ENCODE measurements at regions not wholly inside any gene's neighbourhood (a gene's known extent, or its start where the extent isn't known, plus 50 kb on each side); places are given as distances from the start of the nearest gene placed in this dataset.

GRCh38 chr3:159172473-159172872, 370.6 kb downstream of the MFSD1 start:
- H3K27me3 ChIP-seq (replicated peaks; ENCODE audit: control insufficient read depth, insufficient read depth, low read length): no peaks in the 10 kb centered on the region
- DNase-seq (ENCODE audit: low read depth): no peak
- no peaks in the 10 kb centered on the region for H3K9me3 ChIP-seq (ENCODE audit: control insufficient read depth, low read length)
- no peaks in the 10 kb centered on the region for H3K36me3 ChIP-seq (ENCODE audit: control insufficient read depth, insufficient read depth, low read length, severe bottlenecking)
- H3K4me1 ChIP-seq (ENCODE audit: control insufficient read depth, insufficient read depth, low read length): peaks cover 9% of the 10 kb centered on the region
- H3K9ac ChIP-seq (ENCODE audit: low read length): no peak overlapping the region
- H3K4me3 ChIP-seq (ENCODE audit: low read length): no peak overlapping the region

GRCh38 chr3:159174715-159175692, 373.1 kb downstream of the MFSD1 start:
- Histone ChIP-seq H3K4me1 (ENCODE audit: control insufficient read depth, insufficient read depth, low read length) (peaks cover 4% of the 10 kb centered on the region), H3K9ac (ENCODE audit: low read length) (no peak overlapping the region), H3K27me3 (replicated peaks; ENCODE audit: control insufficient read depth, insufficient read depth, low read length) (no peaks in the 10 kb centered on the region), H3K9me3 (ENCODE audit: control insufficient read depth, low read length) (no peaks in the 10 kb centered on the region), H3K4me3 (ENCODE audit: low read length) (no peak overlapping the region), H3K36me3 (ENCODE audit: control insufficient read depth, insufficient read depth, low read length, severe bottlenecking) (no peaks in the 10 kb centered on the region)
- no peak for DNase-seq (ENCODE audit: low read depth)

- DNase-seq (ENCODE audit: low read depth): no peak
- no peaks in the 10 kb centered on the region for H3K4me1 ChIP-seq (ENCODE audit: control insufficient read depth, insufficient read depth, low read length)
- H3K9me3 ChIP-seq (ENCODE audit: control insufficient read depth, low read length): no peaks in the 10 kb centered on the region
- H3K9ac ChIP-seq (ENCODE audit: low read length): no peak overlapping the region
- no peak overlapping the region for H3K4me3 ChIP-seq (ENCODE audit: low read length)
- H3K36me3 ChIP-seq (ENCODE audit: control insufficient read depth, insufficient read depth, low read length, severe bottlenecking): no peaks in the 10 kb centered on the region
- no peaks in the 10 kb centered on the region for H3K27me3 ChIP-seq (replicated peaks; ENCODE audit: control insufficient read depth, insufficient read depth, low read length)
Observed at GRCh38 chr3:159178209-159178897, 376.5 kb downstream of the MFSD1 start.

GRCh38 chr3:159182961-159183360, 381.1 kb downstream of the MFSD1 start:
- H3K36me3 ChIP-seq (ENCODE audit: control insufficient read depth, insufficient read depth, low read length, severe bottlenecking): no peaks in the 10 kb centered on the region
- no peak overlapping the region for H3K4me3 ChIP-seq (ENCODE audit: low read length)
- H3K9ac ChIP-seq (ENCODE audit: low read length): no peak overlapping the region
- H3K9me3 ChIP-seq (ENCODE audit: control insufficient read depth, low read length): no peaks in the 10 kb centered on the region
- DNase-seq (ENCODE audit: low read depth): no peak
- H3K27me3 ChIP-seq (replicated peaks; ENCODE audit: control insufficient read depth, insufficient read depth, low read length): no peaks in the 10 kb centered on the region
- H3K4me1 ChIP-seq (ENCODE audit: control insufficient read depth, insufficient read depth, low read length): peaks cover 14% of the 10 kb centered on the region

GRCh38 chr3:159185443-159186050, 383.7 kb downstream of the MFSD1 start:
- H3K27me3 ChIP-seq (replicated peaks; ENCODE audit: control insufficient read depth, insufficient read depth, low read length): no peaks in the 10 kb centered on the region
- no peak overlapping the region for H3K9ac ChIP-seq (ENCODE audit: low read length)
- H3K36me3 ChIP-seq (ENCODE audit: control insufficient read depth, insufficient read depth, low read length, severe bottlenecking): no peaks in the 10 kb centered on the region
- DNase-seq (ENCODE audit: low read depth): no peak
- H3K4me3 ChIP-seq (ENCODE audit: low read length): no peak overlapping the region
- peaks cover 21% of the 10 kb centered on the region for H3K4me1 ChIP-seq (ENCODE audit: control insufficient read depth, insufficient read depth, low read length)
- H3K9me3 ChIP-seq (ENCODE audit: control insufficient read depth, low read length): no peaks in the 10 kb centered on the region

GRCh38 chr3:159186581-159186980, 384.7 kb downstream of the MFSD1 start:
- H3K4me3 ChIP-seq (ENCODE audit: low read length): no peak overlapping the region
- no peak for DNase-seq (ENCODE audit: low read depth)

GRCh38 chr3:159187232-159187631, 385.4 kb downstream of the MFSD1 start:
- H3K9me3 ChIP-seq (ENCODE audit: control insufficient read depth, low read length): no peaks in the 10 kb centered on the region
- peak overlapping the region; percentile 11 for H3K4me3 ChIP-seq (ENCODE audit: low read length)
- H3K27me3 ChIP-seq (replicated peaks; ENCODE audit: control insufficient read depth, insufficient read depth, low read length): no peaks in the 10 kb centered on the region
- peaks cover 35% of the 10 kb centered on the region for H3K4me1 ChIP-seq (ENCODE audit: control insufficient read depth, insufficient read depth, low read length)
- H3K36me3 ChIP-seq (ENCODE audit: control insufficient read depth, insufficient read depth, low read length, severe bottlenecking): no peaks in the 10 kb centered on the region
- H3K9ac ChIP-seq (ENCODE audit: low read length): no peak overlapping the region
- no peak for DNase-seq (ENCODE audit: low read depth)

More at GRCh38 chr3:159186581-159186980, 384.7 kb downstream of the MFSD1 start:
- H3K9ac ChIP-seq (ENCODE audit: low read length): no peak overlapping the region
- no peaks in the 10 kb centered on the region for H3K9me3 ChIP-seq (ENCODE audit: control insufficient read depth, low read length)
- no peaks in the 10 kb centered on the region for H3K27me3 ChIP-seq (replicated peaks; ENCODE audit: control insufficient read depth, insufficient read depth, low read length)
- peaks cover 30% of the 10 kb centered on the region for H3K4me1 ChIP-seq (ENCODE audit: control insufficient read depth, insufficient read depth, low read length)
- no peaks in the 10 kb centered on the region for H3K36me3 ChIP-seq (ENCODE audit: control insufficient read depth, insufficient read depth, low read length, severe bottlenecking)

GRCh38 chr3:159187706-159188105, 385.9 kb downstream of the MFSD1 start:
- H3K9me3 ChIP-seq (ENCODE audit: control insufficient read depth, low read length): no peaks in the 10 kb centered on the region
- peak overlapping the region; percentile 11 for H3K4me3 ChIP-seq (ENCODE audit: low read length)
- no peaks in the 10 kb centered on the region for H3K36me3 ChIP-seq (ENCODE audit: control insufficient read depth, insufficient read depth, low read length, severe bottlenecking)
- no peaks in the 10 kb centered on the region for H3K27me3 ChIP-seq (replicated peaks; ENCODE audit: control insufficient read depth, insufficient read depth, low read length)
- H3K4me1 ChIP-seq (ENCODE audit: control insufficient read depth, insufficient read depth, low read length): peaks cover 35% of the 10 kb centered on the region
- H3K9ac ChIP-seq (ENCODE audit: low read length): no peak overlapping the region
- no peak for DNase-seq (ENCODE audit: low read depth)

GRCh38 chr3:159189994-159190669, 388.3 kb downstream of the MFSD1 start:
- H3K36me3 ChIP-seq (ENCODE audit: control insufficient read depth, insufficient read depth, low read length, severe bottlenecking): no peaks in the 10 kb centered on the region
- no peaks in the 10 kb centered on the region for H3K9me3 ChIP-seq (ENCODE audit: control insufficient read depth, low read length)
- H3K4me1 ChIP-seq (ENCODE audit: control insufficient read depth, insufficient read depth, low read length): peaks cover 35% of the 10 kb centered on the region
- H3K4me3 ChIP-seq (ENCODE audit: low read length): no peak overlapping the region
- H3K27me3 ChIP-seq (replicated peaks; ENCODE audit: control insufficient read depth, insufficient read depth, low read length): no peaks in the 10 kb centered on the region
- no peak overlapping the region for H3K9ac ChIP-seq (ENCODE audit: low read length)
- DNase-seq (ENCODE audit: low read depth): peak; percentile 15

GRCh38 chr3:159191447-159191846, 389.6 kb downstream of the MFSD1 start:
- Histone ChIP-seq H3K9me3 (ENCODE audit: control insufficient read depth, low read length) (no peaks in the 10 kb centered on the region), H3K4me3 (ENCODE audit: low read length) (no peak overlapping the region), H3K27me3 (replicated peaks; ENCODE audit: control insufficient read depth, insufficient read depth, low read length) (no peaks in the 10 kb centered on the region), H3K36me3 (ENCODE audit: control insufficient read depth, insufficient read depth, low read length, severe bottlenecking) (no peaks in the 10 kb centered on the region), H3K9ac (ENCODE audit: low read length) (no peak overlapping the region), H3K4me1 (ENCODE audit: control insufficient read depth, insufficient read depth, low read length) (peaks cover 33% of the 10 kb centered on the region)
- DNase-seq (ENCODE audit: low read depth): peak; percentile 77

- no peak overlapping the region for H3K9ac ChIP-seq (ENCODE audit: low read length)
- peaks cover 12% of the 10 kb centered on the region for H3K9me3 ChIP-seq (ENCODE audit: control insufficient read depth, low read length)
- H3K36me3 ChIP-seq (ENCODE audit: control insufficient read depth, insufficient read depth, low read length, severe bottlenecking): no peaks in the 10 kb centered on the region
- H3K4me1 ChIP-seq (ENCODE audit: control insufficient read depth, insufficient read depth, low read length): peaks cover 6% of the 10 kb centered on the region
- H3K4me3 ChIP-seq (ENCODE audit: low read length): no peak overlapping the region
- no peak for DNase-seq (ENCODE audit: low read depth)
- no peaks in the 10 kb centered on the region for H3K27me3 ChIP-seq (replicated peaks; ENCODE audit: control insufficient read depth, insufficient read depth, low read length)
Observed at GRCh38 chr3:159196359-159196758, 394.5 kb downstream of the MFSD1 start.

All from adipocyte (in vitro differentiated cells).